Activated T-cell treated with anti-CD3 and anti-CD28 coated beads for 48 hours (primary cell): ENCODE measurements at regions not wholly inside any gene's neighbourhood (a gene's known extent, or its start where the extent isn't known, plus 50 kb on each side); places are given as distances from the start of the nearest gene placed in this dataset.
"Not testable (repeated sequence)": the region's sequence is repeated elsewhere in the genome, so short reads cannot be mapped to it uniquely, and the experiment has no call there.

Experiments
- DNase-seq: peaks from one replicate; pipeline ENCODE4 v3.0.0-alpha.2; 2020; ENCODE audit warnings: low read depth

DNA sequence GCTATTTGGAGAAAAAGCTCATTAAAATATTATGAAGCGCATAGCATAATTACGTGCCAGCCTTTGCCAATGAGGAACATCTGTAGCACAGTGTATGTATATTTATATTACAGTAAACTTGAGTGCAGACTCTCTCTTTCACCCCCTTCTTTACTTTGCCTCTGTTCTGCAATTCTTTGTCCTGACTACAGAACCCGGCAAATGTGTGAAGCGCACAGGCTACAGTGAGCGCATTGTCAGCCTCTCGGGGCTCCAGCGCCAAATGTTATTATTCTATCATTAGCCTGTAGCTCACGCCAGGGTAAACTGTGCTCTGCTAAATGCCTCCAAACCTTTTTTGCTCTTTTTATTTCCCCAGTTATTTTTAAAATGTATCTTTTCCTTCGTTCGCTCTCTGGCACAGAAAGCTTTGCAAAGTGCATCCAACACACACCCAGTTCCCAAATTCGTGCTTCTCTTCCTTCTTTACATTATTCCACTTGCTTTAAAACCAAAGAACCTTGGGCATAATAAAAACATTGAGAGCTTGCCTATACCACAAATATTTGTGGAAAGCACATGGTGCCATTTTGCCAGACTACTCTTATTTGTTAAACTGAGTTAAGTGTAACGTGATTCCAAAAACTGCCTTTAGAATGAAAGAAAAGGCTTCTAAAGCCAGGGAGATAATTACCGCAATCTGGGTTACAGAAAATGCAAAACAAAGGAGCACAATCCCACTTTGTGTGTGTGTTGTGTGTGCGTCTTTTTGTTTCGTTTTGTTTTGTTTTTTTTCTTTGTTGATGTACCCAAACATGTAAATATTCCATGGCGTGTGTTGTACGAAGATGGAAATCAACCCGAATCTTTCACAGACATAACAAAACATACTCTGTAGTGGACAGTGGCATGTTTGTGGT, 164.1 kb upstream of the MPDZ start:
- DNase-seq: no peak

DNA sequence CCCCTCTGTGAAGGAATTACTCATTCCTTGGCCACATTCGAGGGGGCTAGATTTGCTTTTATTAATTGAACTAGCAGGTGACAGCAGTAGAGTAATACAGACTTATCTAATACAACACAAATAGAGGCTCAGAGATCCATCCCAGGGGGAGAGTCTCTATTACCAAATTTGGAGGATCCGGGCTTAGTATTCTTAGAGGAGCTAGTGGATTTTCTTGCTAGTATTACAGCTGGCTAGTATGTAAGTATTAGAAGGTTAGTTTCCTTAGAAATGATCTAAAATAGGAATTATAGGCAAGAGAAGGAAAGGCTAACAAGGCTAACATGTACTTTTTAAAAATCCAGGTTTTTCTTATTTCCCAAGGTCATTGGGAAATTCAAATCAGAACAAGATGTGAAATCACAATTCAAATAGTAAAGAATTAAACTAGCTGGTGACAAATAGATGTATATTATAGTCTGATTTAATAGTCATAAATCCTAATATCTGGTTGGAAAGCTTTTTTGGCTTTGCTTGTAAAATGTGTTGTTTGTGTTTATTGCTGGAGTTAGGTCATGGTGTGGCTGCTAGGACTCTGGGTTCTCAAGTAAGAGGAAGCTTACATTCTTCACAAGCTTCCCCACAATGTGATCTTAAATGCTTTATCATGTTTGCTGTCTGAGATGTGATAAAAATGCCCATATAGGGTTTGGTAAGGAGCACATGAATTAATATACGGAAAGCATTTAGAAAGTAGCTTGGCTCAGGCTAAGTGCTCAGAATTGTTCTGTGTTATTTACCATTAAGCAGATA, 160.4 kb upstream of the MPDZ start:
- no peak for DNase-seq

DNA sequence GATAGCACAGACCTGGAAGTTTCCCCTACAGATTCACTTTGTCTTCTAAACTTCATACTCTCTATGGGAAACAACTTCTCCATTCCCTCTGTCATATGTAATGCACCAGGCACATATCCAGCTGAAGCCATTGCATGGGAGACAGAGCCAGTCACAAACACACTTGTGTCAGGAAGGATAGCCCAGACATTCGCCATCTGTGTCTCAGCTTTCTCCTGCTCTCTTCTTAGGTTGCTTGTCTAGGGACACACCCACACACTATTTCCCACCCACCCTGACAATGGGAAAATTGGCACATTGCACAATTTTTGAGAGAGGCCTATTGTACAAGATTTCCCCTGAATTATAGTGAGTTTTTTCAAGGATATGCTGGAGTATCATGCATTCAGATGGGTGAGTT, 158.4 kb upstream of the MPDZ start:
- no peak for DNase-seq

DNA sequence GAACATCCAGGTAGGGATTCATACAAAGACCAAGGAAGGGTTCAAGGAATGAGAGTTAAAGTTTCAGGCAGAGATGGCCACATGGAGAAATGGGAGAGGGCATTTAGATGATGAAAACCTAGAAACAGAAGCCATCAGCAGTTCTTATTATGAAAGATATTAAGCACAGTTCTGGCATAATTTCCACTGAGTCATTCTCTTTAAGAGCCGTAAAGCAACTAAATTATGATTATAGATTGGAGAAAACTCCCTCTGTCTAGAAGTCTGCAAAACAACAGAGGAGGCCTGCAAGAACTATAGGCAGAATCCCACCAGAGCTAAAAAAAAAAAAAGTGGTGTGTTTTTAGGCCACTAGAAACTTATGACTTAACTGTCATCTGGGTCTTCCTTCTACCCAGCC, 157.1 kb upstream of the MPDZ start:
- no peak for DNase-seq

DNA sequence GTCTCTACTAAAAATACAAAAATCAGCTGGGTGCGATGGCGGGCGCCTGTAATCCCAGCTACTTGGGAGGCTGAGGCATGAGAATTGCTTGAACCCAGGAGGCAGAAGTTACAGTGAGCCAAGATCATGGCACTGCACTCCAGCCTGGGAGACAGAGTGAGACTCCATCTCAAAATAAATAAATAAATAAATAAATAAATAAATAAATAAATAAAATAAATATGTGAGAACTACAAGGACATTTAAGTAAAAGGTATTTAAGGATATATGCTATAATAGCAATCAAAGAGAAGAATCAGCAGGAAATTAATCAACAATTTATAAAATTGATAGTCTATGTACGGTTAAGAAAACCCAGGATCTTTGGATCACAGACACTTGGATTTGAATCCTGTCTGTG, 154.0 kb upstream of the MPDZ start:
- not testable (repeated sequence) for DNase-seq

DNA sequence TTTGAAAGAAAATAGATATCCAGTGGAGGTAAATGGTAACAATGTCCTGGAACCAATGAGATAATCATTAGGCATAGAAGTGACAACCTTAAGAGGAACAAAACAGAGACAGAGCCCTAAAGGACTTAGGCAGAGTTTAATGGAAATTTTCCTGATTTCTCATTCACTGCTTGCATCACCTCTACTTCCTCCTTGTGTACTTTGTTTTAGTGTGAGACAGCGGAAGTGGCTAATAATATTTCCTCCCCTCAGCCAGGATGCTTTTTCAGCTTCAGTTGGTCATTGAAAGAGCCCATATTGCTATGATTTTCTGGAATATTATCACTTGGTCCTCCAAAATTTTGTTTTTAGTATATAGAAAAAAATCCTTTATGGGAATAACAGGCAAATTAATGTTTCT, 153.4 kb upstream of the MPDZ start:
- DNase-seq: no peak

DNA sequence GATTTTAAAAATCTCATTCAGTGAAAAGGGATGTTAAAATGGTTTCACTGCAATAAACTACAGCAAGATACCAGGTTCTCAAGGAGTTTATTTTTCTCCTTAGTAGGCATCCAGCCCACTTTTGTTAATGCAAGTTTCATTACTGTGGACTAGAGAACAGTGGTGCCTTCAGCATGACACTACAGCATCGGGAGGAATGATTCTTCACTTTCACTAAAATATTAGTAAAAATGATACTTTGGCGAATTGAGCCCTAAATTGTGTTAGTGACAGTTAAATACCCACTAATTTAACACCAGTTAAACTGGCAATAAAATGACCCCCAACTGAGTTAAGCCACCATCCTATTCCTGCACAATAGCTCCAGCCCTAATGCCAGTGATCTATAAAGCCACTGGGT, 152.2 kb upstream of the MPDZ start:
- DNase-seq: no peak

DNA sequence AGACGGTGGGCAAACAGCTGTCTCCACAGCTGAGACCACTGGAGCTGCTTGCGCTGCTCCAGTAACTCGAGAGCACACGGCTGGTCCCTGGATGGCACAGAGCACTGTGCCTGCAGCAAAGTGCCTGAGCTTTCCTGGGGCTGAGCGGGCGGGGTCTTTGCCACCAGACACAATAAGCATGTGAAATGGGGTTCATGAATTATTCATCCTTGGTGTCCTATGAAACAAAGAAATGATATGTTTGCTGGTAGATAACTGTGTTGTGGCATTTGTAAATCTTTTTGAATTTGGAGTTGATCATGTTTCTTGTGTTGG, 151.7 kb upstream of the MPDZ start:
- DNase-seq: no peak

DNA sequence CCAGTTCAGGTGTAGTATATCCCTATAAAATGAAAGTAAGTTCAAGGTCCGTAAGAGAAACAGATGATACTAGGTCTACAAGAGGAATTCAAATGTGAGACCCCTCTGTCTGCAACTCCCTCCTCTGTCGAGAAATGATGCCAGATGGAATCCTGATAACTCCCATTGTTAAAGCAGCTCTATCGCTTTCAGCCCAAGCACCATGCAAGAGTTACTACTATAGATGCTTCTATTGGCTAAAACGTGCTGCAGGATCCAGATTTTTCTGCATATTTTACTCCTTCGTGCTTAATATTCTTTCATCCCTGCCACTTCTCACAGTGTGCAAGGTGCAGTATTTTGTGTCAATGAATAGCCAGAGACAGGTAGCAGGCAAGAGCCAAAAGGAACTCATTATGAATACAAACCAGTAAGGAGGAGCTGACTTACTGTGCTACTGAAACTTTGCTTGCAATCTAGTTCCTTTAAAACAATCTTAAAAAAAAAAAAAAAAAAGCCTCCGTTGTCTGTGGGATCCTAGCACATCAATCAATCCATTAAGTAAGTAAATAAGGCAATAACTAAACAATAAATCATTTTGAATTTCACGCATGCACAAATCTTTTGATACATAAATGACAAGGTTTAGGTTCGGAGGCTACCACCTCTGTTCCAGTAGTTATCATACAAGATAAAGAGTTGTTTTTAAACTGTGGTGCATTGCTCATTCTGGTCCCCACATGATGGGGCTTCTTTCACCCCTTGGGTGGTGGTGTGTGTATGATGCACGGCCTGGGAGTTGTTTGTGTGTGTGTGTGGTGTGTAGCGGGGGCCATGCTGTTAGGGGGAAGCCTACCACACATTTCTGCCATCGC, 151.1 kb upstream of the MPDZ start:
- no peak for DNase-seq

DNA sequence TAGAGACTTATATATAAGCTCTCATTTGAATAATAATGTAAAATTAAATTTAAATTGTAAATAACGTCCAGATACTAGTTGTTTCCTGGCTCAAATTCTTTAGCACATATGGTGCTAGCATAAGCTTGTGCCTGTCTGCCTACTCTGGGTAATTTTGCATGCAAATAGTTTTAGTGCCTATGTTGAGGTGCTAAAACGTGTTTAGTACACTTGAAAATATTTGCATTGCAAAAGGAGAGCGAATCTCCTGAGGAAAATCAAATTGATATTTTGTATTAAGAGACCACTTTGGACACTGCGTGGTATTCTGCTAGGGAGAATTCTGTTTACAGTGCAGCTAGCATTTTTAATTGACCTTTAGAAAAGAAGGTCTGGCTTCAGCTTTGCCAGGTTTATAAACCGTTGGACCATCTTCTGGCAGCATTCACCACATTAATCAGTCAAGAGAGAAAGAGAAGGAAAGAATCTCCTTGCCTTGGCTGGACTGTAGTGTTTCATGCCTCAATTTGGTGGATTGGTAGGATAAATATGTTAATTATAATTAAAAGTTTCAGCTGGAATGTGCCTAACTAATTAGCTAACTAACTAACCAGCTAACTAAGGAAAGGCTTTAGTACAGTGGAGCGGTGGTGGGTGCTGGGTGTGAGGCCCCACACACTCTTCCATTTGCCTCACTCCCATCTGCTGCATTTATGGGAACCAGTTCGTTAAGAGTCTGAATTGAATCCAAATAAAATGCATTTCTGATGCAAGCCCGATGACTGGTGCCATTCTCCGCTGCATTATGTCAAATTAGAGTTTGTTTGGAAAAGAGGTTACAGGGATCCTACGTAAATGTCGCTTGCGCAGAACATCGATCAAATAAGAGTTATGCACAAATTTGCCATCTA, 150.1 kb upstream of the MPDZ start:
- DNase-seq: no peak

DNA sequence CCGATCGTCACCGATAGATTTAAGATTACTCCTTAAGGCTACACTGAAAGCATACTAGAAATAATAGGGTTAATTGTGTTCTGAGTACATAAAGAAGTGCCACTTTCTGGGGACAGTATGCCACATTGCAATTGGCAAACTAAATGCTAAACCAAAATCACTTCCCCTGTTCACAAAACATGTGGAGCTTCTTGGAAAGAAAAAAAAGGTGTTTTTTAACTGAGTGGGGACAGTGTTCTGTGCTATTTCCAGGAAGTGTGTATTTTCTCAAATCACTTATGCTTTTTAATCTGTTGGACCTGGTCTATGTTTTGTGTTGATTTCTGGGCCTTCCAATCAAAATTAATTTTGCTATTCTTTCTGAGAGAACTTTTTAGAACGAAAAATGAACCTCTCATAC, 149.3 kb upstream of the MPDZ start:
- no peak for DNase-seq

DNA sequence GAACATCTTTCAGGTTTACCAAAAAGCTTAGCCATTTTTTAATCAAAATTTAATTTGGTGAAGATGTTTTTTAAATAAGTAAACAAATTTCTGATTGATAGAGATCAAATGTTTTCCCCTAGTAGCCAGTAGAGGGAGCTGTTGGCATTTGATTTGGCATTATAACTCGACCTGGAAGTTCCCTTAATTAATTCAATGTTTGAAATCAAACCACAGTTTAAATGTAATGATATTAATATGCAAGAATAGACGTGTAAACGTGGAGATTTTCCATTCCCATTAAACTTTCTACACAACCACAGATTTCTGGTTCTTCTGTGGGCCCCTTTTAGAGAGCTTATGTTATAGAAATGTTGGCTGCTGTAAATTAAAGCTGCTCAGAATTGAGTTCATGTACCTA, 148.1 kb upstream of the MPDZ start:
- DNase-seq: no peak

DNA sequence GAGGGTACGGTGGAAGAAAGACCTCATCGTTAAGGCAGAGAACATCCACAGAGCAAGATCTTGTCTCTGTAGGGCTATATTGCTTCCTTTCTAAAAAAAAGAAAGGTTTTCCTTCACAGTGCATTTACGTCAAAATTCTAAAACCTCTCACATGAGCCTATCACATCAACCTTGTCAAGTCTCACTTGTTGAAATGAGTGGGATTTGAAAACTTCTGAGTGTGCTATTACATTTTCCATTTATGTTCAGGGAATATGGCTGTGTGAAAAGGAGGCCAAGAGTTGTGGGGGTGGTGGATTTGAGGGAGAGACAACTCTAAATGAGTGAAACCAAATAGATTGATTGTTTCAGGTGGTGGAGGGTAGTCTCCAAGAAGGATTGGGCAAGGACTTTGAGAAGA, 147.1 kb upstream of the MPDZ start:
- no peak for DNase-seq

DNA sequence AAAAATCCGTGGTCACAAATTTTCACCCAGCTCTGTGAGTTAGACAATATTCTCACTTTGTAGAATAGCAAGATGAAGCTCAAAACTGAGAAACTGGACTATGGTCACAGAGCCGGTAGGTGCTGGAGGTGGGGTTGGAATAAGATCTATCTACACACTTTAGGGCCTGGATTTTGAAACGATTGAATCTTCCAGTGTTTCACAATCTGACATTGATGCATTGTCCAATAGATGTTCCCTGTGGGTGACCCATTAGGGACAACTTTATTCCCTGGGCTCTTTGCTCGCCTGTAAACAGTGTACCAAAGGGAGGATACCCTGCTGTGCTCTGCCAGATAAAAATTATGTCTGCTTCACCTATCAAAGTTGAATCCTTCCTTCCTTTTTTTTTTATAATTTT, 145.4 kb upstream of the MPDZ start:
- DNase-seq: no peak

DNA sequence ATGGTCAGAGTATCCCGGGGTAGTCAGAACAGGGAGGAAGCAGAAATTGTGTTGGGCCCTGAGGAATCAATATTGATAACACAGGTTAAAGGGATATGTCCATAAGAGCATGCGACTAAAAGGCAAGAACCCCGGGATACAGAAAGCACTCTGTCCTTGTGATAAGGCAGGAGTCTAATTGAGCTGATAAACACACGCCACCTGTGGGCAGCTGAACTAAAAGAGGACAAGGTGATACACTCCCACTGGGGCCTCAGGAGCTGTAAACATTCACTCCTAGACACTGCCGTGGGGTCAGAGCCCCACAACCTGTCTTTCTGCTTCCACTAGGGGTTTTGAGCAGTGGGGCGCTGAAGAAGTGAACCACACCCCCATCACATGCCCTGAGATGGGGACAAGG, 144.7 kb upstream of the MPDZ start:
- DNase-seq: no peak

DNA sequence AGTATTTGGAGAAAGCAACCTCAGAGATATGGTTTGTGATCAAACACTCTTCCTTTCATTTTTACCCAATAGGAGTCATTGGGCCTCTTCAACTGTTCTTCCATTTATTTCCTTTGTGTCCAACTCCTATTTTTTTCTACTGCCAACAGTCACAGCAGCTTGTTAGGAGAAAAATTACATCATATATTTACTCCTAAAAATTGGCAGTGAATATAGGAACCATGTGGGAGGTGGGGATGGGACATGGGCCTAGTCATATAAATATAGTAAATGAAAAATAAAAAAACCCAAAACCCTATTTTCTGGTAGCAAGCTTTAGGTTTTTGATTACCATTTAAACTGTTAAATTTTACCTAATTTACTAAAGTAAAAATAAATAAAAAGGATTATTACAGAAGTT, 134.9 kb upstream of the MPDZ start:
- no peak for DNase-seq

DNA sequence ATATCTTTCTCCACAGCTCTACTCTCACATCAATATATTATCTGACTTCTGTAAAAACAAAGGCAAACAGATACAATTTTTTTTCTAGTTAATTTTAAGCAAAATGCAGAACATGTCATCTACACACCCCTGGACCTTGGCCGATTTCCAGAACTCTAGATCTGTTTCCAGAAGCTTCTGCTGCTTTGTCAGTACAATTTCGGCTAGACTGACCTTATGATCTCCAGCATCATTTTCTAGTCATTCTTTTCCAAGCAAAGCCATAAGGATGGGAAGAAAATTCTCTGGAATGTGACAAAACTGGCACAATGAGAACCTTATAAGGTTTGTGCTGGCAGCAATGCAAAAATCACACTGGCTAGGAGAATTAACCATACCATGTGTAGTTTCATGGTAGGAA, 132.8 kb upstream of the MPDZ start:
- no peak for DNase-seq

DNA sequence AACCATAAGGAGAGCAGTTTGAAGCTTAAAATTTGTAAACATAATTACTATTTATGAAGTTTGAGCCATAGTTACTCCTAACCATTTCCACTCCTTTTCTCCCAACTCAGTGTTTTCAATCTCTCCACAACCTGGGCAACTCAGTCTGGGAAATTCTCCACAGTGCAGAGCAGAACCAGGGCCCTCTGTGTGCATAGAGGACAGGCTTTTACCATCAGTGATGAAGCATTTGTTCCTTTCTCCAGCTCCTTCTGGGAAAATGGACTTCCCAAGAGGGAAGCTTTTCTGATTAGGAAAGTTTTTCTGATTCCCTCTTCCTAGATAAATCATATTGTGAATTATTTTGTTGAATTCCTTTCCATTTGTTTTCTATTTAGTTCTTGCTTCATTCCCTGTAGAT, 132.3 kb upstream of the MPDZ start:
- no peak for DNase-seq

DNA sequence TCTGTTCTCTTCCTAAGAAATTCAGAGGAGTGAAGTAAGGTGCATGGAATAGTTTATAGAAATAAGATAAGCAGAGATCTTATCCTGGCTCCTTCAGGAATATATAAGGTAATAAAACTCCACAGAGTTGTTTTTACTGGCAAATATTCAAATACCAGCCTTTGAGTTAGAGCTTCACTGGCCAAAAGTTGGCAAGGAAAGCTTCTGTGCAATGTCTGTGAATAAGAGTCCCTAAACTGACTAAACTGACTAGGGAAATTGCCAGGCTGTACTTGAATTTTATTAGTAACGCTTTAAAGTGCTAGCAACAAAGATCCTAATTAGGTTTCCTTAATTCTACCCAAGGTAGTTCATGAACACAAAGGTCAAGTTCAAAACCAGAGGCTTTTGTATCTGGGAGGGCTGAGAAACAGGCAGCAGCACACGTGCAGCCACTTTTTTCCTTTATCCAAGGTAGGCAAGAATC, 131.1 kb upstream of the MPDZ start:
- DNase-seq: no peak

DNA sequence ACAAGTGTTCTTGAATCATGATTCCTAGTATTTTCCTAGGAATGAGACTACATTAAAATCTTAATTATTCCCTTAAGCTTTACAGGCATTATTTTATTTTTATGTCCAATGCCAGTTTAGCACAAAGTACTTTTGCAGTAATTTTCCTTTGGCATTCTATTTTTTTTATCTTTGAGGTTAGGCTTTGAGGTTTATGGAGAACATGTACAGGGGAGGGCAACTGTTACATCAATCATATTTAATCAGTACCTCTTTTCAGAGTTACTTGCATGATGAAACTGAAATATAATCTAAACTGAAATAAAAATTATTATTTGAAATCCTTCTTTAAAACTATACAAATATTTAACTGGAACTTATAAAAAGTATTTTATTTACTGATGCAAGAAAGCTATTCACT, 118.2 kb upstream of the MPDZ start:
- no peak for DNase-seq

DNA sequence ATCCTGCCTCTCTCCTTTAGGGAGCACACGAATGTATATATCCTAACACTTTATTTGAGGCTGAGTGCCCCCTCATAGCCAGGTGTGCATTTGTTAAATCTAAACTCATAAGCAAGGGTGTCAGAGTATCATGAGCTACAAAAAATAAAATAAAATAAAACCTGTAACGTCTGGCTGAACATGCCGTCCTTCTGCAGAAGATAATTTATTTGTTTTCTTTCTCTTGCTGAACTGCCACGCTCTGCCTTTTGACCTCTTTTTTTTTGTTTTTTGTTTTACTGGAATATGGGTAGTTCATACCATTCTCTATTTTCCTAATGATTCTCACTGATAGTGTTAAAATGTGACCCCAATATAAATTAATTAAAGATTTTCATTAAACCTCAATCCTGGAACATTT, 117.7 kb upstream of the MPDZ start:
- no peak for DNase-seq

DNA sequence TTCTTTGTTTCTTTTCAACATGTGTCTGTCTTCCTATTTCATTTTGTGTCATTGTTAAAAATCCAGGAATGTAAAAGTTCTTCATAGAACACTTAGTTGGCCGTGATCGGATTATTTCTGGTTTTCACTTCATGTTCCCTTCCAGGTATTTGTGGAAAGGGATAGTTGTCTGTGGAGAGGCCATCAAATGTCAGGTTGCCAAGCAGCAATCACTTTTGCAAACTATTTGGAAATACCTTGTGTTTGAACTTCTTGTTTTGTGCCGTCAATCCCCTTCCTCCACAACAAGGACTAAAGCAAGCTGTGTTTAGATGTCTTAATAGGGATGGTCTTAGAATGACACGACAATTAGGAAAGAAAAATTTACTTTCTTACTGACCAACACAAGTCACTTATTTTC, 116.9 kb upstream of the MPDZ start:
- DNase-seq: no peak
